ENCODE measurements at regions not wholly inside any gene's neighbourhood (a gene's known extent, or its start where the extent isn't known, plus 50 kb on each side); places are given as distances from the start of the nearest gene placed in this dataset.
"Not testable (repeated sequence)": the region's sequence is repeated elsewhere in the genome, so short reads cannot be mapped to it uniquely, and the experiment has no call there.

DNA sequence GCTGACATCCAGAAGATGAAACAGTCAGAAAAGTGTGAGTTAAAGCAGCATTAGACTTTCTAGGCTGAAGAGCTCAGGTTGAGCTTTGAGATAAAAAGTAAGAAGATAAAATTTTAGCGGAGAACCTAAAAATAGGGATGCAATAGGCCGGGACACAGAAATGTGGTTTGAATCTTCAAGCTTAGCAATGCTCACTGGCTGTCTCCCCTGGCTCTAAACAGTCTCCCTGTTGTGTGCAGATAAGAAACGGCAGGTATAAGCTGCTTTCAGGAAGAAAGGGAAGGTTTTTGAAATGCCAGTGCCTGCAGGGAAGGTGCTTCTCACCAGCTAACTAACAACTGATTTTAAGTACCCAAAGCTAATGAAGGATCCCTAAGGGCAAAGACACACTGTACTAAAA, 718.7 kb upstream of the SGO1 start:
- no peak for DNase-seq

DNA sequence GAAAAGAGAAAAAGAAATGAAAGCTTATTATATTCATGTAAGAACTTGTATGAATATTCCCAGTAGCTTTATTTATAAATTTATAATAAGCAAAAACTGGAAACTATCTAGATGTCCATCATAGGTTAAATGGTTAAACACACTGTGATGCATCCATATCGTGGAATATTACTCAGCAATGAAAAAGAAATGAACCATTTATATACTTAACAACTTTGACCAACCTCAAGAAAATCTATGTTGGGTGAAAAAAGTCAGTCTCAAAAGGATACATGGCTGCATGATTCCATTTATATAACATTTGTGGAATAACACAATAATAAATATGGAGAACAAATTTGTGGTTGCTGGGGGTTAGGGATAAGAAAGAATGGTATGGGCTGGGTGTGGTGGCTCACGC, 713.0 kb upstream of the SGO1 start:
- DNase-seq: no peak

DNA sequence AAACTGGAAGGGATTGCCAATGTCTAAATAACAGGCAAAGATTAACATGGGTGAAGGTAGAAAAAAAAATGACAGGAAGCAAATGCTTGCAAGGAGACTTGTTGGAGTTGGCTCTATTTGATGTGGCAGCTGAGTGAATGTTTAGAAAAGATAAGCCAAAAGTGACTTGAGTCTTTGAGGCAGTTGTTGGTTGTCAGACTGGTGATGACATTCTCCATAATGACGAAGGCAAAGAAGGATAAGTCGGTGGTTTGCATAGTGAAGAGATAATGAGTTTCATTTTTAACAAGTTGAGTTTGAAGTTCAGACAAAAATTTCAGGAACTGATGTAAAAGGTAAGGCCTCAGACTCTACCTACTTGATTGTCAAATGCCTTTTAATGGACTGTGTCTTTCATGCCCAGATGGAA, 704.1 kb upstream of the SGO1 start:
- DNase-seq: no peak

DNA sequence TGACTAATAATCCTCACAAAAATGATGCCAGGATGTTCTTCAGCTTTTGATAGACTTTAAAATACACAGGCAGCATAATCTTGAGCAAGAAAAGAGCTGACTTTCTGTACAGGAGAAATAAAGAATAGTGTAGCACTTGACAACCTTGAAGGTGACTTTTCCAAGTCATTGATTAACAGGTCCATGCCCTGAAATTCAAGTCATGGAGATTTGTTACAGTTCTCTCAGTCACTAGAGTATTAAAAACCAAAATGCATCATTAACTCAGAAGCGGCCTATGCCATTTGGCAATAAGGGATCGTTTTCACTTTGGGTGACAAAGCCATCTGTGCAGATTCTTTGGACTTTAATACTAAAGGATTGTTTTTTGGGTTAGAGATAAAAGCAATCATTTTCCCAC, 692.7 kb upstream of the SGO1 start:
- DNase-seq: no peak

DNA sequence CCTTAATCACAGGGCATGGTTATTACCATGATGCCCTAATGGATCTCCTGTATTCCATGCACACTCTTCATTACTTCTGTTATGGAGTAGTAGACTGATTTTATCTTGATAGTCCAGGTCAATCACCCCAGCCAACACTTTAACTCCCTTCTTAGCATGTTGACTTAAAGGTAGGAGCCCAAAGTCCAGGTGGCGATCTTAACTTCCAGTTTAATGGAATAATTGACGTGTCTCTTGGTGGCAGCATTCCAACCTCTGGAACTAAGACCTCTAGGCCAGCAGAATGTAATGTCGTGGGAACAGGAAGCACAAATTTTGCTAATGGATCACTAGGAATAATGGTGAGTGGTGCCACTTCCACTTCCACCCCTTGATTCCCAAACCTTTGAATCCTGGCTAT, 687.2 kb upstream of the SGO1 start:
- DNase-seq: no peak

DNA sequence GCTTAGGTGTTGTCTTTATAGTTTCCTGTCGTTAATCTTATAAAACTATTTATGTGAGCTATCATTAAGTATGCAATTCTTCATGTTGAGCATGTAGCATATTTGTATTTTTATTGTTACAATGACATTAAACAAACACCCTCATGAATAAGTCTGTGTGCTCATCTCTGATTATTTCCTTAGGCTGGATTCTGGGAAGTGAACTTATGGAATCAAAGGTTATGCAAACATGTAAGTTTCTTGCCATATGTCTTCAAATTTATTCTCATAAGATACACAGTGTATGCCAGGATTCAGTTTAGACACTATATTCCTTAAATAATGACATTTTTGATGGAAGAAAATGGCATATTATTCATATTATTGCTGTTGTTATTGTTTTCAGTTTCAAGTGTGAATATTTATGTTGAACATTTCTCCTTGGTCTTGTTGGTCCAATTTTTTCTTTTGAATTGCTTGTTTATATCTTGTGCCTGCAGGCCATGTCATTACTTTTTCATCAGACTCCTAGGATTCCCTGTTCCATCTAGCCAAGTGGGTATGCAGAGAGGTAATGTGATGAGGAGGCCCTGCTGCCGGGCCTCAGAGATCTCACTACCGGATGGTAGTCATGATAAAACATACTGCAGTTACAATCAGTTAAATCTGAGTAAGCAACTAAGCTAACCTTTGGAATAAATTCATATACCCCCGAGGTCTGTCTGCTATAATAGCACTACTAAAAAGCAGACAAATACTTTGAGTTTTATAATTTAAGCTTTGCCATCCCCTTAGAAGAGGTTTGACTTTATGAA, 684.3 kb upstream of the SGO1 start:
- DNase-seq: no peak

DNA sequence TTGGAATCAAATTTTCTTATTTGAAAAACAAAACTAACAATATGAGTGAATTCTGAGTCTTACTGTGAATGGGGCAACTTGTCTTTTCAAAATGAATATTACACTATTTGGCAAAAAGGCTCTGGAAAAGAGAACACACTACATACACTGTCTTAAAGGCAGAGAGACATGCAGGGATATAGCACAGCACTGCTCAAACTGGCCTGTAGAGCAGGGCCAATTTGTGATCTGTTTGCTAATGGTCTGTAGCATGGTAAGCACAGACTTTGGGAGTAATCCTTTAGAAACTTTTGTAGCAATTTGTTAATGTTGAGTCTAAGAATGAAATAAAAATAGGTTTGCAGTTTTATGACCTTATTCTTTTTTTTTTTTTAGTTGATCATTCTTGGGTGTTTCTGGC, 679.8 kb upstream of the SGO1 start:
- DNase-seq: no peak

DNA sequence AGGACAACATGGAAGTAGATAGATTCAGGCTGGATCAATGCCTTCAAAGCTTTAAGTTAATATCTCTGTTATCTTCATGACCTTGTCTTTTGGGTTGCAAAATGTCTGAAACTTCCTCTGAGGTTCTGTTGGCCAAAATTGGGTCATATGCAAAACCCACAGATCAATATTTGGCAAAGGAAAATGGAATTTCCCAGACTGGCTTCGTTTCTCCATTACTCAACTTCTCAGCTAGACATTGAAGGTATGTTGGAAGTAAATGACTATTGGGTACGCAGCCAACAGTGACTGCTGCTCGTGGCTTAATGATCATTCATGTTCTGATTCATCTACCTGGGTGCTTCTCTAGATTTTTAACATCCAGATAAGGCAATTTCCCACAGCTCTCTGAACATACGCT, 675.4 kb upstream of the SGO1 start:
- DNase-seq: no peak

DNA sequence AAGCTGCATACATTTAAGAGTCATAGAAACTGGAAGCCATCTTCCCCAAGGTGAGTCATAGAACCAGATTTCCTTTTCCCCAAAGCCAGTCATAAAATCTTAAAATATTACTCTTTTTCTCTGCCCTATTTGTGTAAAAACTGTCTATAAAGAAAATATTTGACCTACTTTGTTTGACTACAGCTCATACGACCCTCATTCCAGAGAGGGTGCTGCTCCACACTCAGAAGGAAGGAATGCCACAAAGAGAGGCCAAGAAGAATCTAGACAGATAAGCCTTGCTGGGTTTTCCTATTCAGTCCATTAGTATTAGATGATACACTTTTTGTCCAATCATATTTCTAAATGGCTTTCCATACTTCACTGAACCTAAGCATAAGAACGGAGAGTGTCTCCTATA, 671.6 kb upstream of the SGO1 start:
- no peak for DNase-seq

DNA sequence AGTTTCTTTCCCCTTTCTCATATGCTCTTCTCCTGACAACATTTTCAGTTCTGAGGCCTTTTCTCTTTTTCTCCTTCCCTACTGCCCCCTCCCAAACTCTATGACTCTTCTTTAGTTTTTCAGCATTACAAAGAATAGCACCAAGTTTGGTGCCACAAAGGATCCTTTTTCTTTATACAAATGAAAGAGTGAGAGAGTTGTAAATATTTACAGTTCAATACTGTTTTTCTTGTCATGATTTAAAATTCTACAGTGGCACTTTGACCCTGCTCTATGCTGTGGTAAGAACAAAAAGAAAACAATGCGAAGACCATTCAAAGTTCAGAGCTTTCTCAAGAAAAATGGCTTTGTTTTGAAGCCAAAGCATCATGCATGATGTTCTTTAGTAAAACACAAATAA, 667.9 kb upstream of the SGO1 start:
- DNase-seq: no peak

DNA sequence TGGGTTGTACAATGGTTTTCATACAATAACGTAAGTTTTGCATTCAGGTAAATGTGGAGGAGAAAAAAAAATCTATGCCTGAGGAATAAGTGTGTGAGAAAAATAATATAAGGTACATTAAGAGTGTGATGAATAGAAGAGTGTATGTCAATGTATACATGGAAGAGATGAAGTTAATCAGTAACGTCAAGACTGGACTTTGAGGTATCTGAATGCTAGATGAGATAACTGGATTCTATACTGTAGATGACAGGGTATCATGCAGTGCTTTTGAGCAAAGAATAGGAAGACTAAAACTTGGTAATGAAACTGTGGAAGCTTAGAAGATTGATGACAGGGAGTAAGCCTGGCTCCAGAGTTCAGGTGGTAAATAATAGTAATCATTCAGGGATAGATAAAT, 666.7 kb upstream of the SGO1 start:
- no peak for DNase-seq

DNA sequence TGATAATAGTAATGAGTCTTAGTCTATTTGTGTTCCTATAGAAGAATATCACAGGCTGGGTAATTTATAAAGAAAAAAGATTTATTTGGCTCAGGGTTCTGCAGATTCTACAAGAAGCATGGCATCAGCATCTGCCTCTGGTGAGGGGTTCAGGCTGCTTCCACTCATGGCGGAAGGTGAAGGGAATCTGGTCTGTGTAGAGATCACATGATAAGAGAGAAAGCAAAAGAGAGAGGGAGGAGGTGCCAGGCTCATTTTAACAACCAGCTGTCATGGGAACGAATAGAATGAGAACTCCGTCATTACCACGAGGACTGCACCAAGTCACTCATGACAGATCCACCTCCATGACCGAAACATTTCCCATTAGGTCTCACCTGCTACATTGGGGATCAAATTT, 664.0 kb upstream of the SGO1 start:
- no peak for DNase-seq

DNA sequence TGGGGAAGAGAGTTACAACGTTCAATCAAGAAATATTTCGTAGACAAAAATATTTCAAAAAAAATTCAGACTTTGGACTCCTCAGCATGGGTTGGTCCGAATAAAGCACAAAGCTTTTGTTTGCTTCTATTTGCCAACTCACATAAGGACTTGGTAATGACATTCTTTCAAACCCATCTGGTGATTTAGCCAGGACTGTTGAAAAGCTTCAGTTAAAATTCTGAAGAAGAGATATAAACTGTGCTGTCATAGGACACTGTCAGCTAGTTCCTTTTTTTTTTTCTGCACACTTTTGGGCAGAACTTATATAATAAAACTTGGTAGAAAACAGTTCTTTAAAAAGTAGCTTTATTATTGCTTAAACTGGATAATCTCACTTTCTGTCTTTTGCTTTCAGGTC, 660.8 kb upstream of the SGO1 start:
- DNase-seq: peak; percentile 20 to 28

DNA sequence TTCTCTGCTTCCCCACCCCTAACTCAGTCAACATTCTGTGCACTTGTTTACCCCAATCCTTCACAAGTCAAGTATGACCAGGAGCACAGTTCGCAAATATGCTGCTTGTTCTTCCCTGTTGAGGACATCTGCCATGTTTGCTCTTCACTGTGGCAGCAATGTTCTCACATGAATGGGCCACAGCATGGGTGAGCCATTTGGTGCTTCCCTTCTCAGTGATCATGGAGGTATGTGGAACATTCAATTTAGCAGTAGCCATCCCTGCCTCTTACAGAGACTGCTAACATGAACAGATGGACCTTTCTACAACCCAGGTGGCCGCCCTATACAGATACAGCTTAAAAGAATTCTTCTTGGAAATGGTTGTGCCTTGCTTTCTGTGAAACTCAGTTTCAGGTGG, 660.1 kb upstream of the SGO1 start:
- DNase-seq: no peak

DNA sequence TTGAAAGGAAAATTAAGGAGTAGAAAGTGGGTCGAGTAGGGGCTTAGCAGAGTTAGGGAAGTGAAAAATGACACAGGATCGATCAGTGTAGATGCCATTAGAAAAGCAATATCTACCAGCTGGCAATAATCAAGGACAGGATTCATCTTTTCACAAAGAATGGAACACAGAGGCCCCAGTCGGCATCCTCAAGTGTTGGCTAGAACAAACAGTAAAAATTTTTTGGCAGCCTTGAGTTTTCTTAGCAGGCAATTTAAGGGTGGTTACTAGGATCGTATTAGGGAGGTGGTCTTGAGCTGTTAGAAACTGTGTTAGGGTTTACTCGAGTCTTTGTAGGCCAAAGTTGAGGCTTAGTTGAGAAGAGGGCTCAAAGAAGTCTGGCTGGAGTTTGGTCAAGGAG, 658.8 kb upstream of the SGO1 start:
- no peak for DNase-seq

DNA sequence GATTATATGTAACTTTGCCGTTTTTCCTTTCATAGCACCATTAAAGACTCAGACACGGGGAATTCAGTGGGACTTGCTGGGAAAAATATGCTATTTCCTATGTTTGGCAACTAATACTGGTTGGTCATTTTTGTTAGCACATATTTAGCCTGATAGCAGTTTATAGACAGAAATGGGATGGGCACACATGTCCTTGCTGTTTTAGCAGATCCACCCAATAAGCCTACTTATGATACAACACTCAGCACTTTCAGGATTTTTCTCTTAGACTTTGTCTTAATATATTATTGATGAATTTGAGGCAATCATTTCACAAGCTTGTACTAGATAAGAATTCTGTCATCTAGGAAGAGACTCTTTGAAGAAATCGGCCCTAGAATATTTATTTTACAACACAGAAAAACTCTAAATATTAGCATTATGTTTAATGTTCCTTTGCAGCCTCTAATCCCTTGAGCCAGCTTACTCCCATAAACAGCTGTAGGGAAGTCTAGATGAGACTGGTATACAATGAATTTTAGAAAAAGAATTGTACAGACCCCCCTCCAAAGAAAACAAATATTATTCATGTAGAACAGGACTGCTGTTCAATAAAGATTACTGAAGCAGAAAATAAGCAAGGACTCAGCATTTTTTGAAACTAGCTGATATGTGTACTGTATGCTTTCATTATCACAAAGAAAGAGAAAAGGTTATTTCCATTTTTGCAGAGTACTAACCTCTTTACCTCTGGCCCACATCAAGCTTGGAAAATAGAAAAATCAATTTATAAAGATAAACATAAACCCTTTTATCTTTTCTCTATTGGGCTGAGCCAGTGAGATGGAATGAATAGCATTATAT, 656.8 kb upstream of the SGO1 start:
- DNase-seq: no peak

DNA sequence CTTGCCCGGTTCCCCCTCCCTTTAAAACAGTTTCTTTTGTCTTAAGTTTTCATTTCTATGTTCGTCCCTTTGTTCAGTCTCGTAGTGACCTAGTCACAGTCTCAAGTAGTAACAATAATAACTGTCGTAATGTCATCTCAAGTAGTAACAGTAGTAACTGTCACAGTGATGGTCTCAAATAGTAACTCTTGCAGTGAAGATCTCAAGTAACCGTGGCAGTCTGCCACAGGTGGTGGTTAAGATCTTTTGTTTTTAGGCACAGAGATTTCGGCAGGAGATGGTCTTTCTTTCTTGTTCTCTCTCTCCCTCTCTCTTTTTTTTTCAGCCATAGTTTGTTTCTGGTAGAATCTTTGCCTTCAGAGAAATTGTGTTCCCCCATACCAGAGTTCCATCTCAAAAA, 656.0 kb upstream of the SGO1 start:
- DNase-seq: no peak

DNA sequence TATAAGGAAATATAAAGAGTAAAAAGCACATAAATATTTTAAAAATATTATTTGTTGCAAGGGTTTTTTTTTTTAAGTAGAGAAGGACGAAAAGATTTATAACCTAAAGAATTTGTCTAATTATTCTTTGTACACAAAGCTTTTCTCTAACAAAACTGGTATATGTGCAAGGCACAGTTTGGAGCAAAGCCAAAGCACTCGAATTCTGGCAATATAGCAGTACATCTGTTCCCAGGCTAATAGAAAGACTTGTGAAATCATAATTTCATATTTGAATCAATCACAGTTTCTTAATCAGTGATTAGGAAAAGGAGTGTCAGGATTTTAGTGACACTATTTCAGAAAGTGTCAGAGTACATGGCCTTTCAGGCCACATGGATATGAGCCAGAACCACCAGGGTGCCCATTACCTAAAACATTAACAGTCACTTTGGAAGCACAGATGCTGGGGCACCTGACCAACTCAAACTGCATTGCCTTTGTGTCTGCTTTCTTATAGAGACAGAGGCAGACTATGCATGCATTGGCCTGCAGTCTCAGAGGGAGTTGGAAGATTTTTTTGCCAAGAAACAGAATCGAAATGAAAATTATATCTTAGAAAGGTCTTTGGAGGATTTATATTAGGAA, 651.8 kb upstream of the SGO1 start:
- DNase-seq: no peak

DNA sequence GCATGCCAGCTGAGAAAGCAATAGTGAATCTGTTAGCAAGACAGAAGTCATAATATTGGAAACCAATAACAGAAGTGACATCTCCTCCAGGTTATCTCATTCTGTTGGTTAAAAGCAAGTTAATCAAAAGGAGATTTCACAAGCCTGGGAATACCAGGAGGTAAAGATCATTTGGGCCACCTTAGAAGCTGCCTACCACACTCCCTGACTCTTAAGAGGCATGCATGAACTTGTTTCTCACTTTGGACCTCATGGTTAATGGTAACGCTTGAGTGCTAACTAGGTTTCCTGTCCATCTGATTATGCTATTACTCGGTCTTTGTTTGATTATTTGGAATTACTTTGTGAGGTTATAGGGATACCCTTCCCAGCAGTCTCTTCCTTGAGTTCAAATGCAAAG, 650.8 kb upstream of the SGO1 start:
- DNase-seq: no peak

DNA sequence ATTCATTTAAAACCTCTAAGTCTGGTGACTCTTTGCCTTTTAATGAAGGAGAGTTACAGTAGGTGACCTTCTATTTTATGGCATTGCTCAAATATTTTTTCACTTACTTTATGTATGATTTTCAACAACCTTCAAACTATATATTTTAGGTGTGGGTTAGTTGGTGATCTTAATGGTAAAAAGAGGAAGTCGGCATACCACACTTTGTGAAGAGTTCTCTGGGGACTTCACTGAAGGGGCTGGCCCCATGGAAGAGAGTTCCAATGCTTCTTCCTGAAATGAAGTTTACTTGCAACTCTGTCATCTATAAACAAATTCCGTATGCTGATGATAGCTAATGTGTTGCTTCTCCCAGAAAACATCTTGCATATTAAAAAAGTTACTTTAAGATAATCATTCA, 647.0 kb upstream of the SGO1 start:
- peak; percentile 14 to 26 for DNase-seq

DNA sequence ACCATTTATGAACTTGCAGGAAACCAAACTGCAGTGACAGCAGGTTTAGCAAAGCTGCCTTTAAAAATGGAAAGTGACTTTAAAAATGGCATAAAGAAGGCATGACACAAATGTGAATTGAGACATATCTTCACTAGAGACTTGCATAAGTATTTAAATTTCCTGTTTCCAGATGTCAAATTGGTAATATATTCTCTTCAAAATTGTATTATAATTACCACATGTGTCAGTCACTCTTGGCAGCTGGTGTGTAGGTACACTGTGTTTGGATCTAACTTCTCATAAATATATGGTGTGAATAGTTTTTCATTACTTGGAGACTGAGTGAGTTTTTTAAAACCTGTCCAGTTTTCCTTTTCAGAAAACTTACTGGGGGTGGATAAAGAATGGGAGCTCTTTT, 636.2 kb upstream of the SGO1 start:
- no peak for DNase-seq

DNA sequence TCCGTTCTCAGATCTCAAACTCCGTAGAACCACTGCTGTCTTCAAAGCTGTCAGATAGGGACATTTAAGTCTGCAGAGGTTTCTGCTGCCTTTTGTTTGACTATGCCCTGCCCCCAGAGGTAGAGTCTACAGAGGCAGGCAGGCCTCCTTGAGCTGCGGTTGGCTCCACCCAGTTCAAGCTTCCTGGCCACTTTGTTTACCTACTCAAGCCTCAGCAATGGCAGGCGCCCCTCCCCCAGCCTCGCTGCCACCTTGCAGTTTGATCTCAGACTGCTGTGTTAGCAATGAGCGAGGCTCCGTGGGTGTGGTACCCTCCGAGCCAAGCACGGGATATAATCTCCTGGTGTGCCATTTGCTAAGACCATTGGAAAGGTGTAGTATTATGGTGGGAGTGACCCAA, 634.9 kb upstream of the SGO1 start:
- not testable (repeated sequence) for DNase-seq

DNA sequence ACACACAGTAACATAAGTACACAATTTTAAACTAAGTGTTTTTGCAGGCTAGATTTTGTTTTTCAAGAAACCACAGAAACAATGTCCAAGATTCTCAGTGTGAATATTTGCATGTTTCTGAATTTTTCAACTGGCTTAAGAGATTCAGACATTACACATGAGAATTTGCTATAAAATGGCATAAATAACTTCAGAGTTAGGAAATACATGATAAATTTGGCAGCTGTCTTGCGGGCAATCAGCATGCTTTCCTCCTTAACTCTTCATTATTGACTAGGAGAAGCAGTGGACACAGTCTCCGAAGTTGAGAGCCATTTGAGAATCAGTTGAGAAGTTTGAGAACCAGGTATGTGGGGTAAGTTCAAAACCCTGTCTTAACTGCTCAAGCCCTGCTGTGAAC, 625.6 kb upstream of the SGO1 start:
- no peak for DNase-seq

DNA sequence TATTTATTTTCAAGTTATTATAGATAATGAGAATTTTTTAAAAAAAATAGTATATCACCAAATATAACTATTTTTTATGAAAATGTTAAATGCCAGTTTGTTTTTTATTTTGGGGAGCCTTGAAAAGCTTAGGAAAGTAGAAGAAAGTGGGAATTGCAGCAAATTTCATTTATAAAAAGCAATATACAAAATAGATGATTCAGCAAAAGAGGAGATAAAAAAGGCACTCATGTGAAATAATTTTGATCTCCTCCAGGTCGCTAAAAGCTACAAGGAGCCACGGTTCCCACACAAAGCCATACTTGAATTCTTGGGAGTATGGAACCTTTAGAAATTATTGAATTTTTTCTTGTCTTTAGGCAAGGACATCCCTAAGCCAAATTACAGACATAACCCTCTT, 625.0 kb upstream of the SGO1 start:
- no peak for DNase-seq
